Gastroesophageal sphincter (tissue), 3 donors: ENCODE measurements at regions not wholly inside any gene's neighbourhood (a gene's known extent, or its start where the extent isn't known, plus 50 kb on each side); places are given as distances from the start of the nearest gene placed in this dataset.

ENCODE experiments used
- EP300 ChIP-seq: sonication (generic); formaldehyde crosslinking; IDR thresholded peaks from one replicate; pipeline ENCODE4 v1.6.1; 2017; ENCODE audit warnings: antibody characterized with exemption, mild to moderate bottlenecking
- POLR2A ChIP-seq, 2 donors: fragments of 450-650 bp; IDR thresholded peaks; one replicate each; pipeline ENCODE4 v1.6.1; 2017; ENCODE audit warnings: antibody characterized with exemption in 2 of 2, mild to moderate bottlenecking in 2 of 2, moderate library complexity in 1 of 2
- POLR2AphosphoS5 ChIP-seq: sonication (generic); formaldehyde crosslinking; IDR thresholded peaks from one replicate; pipeline ENCODE4 v1.6.1; 2017; ENCODE audit warnings: antibody characterized with exemption
- TF ChIP-seq, protein P1 (sequence below), 4 experiments: fragments of 200-600 bp in 2 of 4; fragments of 450-650 bp in 2 of 4; sonication (generic) in 1 of 4; IDR thresholded peaks; one replicate each; pipeline ENCODE4 v1.5.1; 2017 to 2019; ENCODE audit warnings: antibody characterized with exemption in 4 of 4, mild to moderate bottlenecking in 2 of 4, moderate library complexity in 2 of 4

DNA sequence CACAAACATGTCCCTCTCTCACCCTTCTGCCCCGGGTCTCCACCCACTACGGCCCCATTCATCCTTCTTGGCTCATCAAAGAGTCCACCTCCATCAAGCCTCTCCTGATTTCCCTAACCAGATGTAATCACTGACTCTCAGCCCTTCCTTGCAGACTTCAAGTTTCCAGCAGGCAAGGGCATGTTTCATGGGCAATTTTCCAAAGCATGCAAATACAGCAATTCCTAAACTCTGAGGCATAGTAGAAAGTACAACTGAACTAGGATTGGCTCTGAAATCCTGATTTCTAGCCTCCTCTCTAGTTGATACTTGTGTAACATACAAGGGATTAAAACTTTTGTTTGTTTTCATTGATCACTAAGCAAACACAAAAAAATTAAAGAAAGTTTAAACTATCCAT is 109.1 kb upstream of the GADD45A start:
- TF ChIP-seq POLR2AphosphoS5 (no peak), POLR2A (IDR thresholded peaks at IDR 0.05) (no peak), EP300 (no peak)
- TF ChIP-seq, protein P1, sequence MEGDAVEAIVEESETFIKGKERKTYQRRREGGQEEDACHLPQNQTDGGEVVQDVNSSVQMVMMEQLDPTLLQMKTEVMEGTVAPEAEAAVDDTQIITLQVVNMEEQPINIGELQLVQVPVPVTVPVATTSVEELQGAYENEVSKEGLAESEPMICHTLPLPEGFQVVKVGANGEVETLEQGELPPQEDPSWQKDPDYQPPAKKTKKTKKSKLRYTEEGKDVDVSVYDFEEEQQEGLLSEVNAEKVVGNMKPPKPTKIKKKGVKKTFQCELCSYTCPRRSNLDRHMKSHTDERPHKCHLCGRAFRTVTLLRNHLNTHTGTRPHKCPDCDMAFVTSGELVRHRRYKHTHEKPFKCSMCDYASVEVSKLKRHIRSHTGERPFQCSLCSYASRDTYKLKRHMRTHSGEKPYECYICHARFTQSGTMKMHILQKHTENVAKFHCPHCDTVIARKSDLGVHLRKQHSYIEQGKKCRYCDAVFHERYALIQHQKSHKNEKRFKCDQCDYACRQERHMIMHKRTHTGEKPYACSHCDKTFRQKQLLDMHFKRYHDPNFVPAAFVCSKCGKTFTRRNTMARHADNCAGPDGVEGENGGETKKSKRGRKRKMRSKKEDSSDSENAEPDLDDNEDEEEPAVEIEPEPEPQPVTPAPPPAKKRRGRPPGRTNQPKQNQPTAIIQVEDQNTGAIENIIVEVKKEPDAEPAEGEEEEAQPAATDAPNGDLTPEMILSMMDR (IDR thresholded peaks at IDR 0.05) = no peak
